Stimulated activated CD4-positive, alpha-beta T cell treated with anti-CD3 and anti-CD28 coated beads, Interleukin-15, amount 100 ng/mL, for 1 hour (primary cell): ENCODE measurements at regions not wholly inside any gene's neighbourhood (a gene's known extent, or its start where the extent isn't known, plus 50 kb on each side); places are given as distances from the start of the nearest gene placed in this dataset.

Source experiments
- DNase-seq, 2 donors: peaks; one replicate each; pipeline ENCODE4 v3.0.0-alpha.2; 2020; ENCODE audit warnings: low read depth in 1 of 2, low spot score in 1 of 2

DNA sequence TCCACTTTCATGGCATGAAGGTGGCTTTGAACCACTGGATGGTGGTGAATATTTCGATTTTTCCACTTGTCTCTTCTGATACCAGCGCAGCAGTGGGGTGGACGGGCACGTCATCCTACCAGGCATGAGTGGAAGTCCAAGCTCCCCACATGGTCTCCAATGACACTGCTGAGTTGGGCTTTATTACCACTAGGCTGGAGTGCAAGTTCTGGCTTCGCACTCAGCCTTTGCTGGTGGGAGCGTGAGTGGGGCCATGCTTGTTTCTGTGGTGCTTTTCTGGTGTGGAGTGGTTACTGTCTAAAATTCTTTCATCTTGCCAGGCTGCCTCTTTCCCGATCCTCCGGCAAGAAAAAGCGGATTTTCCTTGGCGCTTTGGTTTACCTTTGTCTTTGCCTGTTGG, 70.1 kb upstream of the SDK1 start:
- DNase-seq = no peak

GRCh38 chr7:3232228-3232627, 68.8 kb upstream of the SDK1 start:
- DNase-seq = no peak

DNA sequence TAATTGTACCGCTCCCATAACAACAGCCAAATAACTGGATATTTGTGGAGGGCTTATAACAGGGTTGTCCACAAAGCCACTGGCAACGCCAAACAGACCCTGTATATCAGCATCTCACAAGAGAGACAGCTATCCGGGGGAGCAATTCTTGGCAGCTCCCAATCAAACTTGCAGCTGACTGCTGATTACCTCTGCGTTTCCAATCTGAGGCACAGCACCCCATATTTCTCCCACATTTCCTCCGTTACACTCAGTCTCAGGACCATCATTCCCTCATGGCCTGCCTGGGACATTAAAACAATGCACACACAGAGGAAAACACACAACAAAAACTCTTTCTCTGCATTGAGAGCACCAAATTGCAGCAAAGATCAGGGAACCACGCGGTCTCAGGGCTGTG, 67.8 kb upstream of the SDK1 start:
- DNase-seq = no peak

- DNase-seq = no peak
These were observed 67.0 kb upstream of the SDK1 start for GRCh38 chr7:3234051-3234450.

GRCh38 chr7:3234851-3235250, 66.2 kb upstream of the SDK1 start:
- DNase-seq = no peak

GRCh38 chr7:3235322-3235721, 65.7 kb upstream of the SDK1 start:
- no peak for DNase-seq

DNA sequence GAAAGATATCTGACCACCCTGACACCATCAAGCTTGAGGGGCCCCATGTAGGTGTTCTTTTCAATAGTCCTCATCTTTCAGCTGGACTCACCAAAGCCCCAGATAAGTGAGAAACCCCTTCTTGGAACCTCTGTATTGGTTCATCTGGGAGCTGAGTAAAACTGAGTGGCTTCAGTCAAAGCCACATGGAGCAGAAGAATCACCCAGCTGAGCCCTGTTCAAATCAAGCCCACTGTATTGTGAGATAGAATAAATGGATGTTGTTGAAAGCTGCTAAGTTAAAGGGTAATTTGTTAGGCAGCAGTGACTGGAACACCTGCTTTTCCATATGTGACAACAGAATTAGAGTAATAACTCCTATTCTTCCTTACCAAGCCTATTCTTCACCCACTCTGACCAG, 64.8 kb upstream of the SDK1 start:
- no peak for DNase-seq

DNA sequence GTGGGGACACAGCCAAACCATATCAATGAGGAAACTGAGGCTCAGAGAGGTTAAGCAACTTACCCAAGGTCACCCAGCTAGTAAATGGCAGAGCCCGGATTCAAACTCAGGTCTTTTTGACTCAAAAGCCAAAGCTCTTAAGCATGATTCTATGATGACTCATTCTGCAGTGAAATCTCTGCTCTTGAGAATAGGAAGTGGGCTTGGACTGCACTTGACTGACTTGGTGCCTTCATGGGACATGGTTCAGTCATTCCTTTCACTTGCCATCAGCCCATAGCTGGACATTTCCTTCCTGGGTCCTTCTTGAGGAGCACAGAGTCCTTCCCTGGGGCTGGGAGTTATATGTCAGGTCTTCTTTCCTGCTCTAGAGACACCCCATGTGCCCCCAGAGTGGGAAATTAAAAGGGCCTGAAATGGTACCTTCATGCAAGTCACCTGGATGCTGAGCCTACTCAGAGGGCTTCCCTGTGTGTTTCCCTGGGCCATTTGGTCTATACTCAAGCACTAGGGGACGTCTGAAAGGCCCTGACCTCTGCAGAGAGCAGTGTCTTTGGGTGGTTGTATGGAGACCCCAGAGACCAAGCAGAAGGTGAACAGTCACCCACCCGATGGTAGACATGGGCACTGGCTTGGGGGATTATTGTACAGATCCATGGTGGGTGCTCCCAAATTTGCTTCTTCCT, 62.4 kb upstream of the SDK1 start:
- no peak for DNase-seq

DNA sequence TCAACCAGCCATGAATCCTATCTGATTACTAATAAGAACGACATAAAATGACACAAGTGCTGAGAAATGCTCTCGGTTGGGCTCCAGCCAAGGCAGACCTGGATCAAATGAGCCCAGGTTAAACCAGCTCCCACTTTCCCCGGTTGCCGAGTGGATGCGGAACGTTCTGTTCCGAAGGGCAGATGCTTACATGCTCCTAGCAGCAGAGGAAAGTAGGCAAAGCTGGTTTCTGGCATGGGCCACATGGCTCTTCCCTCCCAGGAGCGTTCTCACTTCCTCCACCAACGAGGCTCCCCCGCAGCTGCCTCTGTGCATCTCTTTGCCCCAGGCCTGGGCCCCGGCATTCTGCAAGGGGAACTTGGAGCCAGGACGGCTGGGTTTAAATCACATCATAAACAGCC, 61.8 kb upstream of the SDK1 start:
- no peak for DNase-seq

GRCh38 chr7:3240826-3241430, 60.1 kb upstream of the SDK1 start:
- DNase-seq = no peak

DNA sequence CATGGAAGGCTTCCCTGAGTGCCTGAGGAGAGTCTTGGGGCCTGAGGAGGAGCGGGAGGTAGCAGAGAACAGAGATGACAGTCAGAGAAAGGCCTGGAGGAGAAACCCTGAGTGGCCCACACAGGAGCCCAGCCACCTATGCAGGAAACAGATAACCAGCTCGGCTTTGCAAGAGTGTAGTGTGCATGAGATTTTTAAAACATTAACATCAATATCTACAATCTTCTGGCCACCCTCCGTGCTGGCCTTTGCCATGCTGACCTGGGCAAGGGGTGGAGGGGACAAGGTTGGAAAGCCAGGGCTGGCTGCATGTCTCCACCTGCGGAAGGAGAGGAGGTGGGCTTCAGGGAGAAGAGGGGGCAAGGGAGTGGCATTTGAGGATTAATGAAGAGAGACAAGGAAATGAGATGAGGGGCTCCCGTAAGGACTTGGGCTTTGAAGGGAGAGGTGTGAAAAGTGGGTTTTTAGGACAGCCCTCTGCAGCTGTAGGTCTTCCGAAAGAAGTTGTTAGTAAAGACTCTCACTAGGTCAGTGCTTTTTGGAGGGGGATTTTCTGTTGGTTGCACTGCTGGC, 59.3 kb upstream of the SDK1 start:
- DNase-seq = no peak

GRCh38 chr7:3242398-3242972, 58.6 kb upstream of the SDK1 start:
- DNase-seq = no peak

DNA sequence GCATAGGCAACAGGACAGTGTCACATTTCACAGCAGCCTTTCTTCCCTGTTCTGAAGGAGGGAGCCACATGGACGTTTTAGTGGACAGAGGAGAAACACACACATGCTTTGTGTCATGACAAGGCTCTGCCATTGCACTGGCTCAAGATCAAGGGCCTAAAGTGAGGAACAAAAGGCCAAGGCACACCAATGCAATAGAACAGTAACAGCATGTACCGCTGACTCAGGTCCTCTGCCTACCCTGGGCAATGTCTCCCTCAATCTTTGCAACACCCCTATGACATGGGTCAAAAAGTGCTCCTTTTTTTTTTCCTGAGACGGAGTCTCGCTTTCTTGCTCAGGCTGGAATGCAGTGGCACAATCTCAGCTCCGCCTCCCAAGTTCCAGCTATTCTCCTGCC, 57.8 kb upstream of the SDK1 start:
- no peak for DNase-seq

- DNase-seq = no peak
These were observed 57.4 kb upstream of the SDK1 start for GRCh38 chr7:3243680-3244079.

DNA sequence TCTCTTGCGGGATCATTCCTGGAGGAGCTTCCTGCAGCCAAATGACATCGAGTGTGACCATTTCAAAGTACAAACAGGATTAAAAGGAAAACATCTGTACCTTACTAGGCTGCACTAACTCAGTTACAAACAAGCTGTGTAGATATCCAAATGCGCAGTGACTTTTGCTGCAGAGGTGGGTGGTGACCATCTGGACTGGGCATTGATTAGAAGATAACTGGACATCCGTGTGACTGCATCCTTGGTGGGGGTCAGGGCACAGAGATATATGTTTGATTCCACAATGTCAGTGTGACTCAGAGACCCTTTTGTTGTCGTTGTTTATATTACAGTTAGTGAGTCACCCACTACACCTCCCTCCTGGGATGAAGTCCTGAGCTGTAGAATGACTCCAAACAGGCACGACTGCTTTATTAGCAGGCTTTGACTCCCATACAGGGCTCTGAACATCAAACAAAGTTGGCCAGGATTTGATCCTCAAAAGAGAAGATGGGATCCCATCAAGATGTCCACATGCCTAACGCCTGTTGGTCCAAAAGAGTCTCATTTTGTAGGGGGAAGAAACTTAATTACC, 56.7 kb upstream of the SDK1 start:
- DNase-seq = no peak

GRCh38 chr7:3245077-3245476, 56.0 kb upstream of the SDK1 start:
- DNase-seq = no peak

GRCh38 chr7:3245721-3246120, 55.3 kb upstream of the SDK1 start:
- DNase-seq = no peak

GRCh38 chr7:3246127-3246526, 54.9 kb upstream of the SDK1 start:
- no peak for DNase-seq

GRCh38 chr7:3246651-3247050, 54.4 kb upstream of the SDK1 start:
- DNase-seq = no peak

GRCh38 chr7:3250725-3251124, 50.3 kb upstream of the SDK1 start:
- no peak for DNase-seq
